Astrocyte of the cerebellum (primary cell): ENCODE measurements at regions not wholly inside any gene's neighbourhood (a gene's known extent, or its start where the extent isn't known, plus 50 kb on each side); places are given as distances from the start of the nearest gene placed in this dataset.
"Not testable (repeated sequence)": the region's sequence is repeated elsewhere in the genome, so short reads cannot be mapped to it uniquely, and the experiment has no call there.

Experiments
- DNase-seq: peaks from one replicate; pipeline ENCODE4 v3.0.0-alpha.2; 2011; ENCODE audit warnings: low read depth
- H3K4me3 ChIP-seq: 2 replicates; pipeline ENCODE4 v1.5.1; 2011; ENCODE audit warnings: mild to moderate bottlenecking, low read depth, low read length, moderate library complexity
- CTCF ChIP-seq: IDR thresholded peaks from 2 replicates; pipeline ENCODE4 v1.5.1; 2012; ENCODE audit warnings: low read length, low read depth, moderate library complexity, mild to moderate bottlenecking; ENCODE audit errors: missing control alignments
- in situ Hi-C: cut with HindIII; loops from 2 replicates; pipeline ENCODE4 v1.10.0; 2017; ENCODE audit warnings: low sequenced_read_pairs

GRCh38 chr4:123235431-123235830 is 161.2 kb upstream of the SPRY1 start:
- TF ChIP-seq CTCF, result no peak
- H3K4me3 ChIP-seq, result no peak overlapping the region
- DNase-seq, result peak; percentile 40
- in situ Hi-C loops, result loop anchor here (5.0 kb wide), 1 partner anchor 33 kb away; no protein-coding TSS in a partner anchor

- no peak for TF ChIP-seq CTCF
- DNase-seq, result no peak
- in situ Hi-C loops, result loop anchor here (5.0 kb wide), 1 partner anchor 34 kb away; no protein-coding TSS in a partner anchor
- H3K4me3 ChIP-seq, result no peak overlapping the region
These were observed 160.0 kb upstream of the SPRY1 start for GRCh38 chr4:123236606-123237005.

DNA sequence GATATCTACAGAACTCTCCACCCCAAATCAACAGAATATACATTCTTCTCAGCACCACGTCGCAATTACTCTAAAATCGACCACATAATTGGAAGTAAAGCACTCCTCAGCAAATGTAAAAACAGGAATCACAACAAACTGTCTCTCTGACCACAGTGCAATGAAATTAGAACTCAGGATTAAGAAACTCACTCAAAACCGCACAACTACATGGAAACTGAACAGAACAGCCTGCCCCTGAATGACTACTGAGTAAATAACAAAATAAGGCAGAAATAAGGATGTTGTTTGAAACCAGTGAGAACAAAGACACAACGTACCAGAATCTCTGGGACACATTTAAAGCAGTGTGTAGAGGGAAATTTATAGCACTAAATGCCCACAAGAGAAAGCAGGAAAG is 156.3 kb upstream of the SPRY1 start:
- DNase-seq, H3K4me3 ChIP-seq, in situ Hi-C loops: not testable (repeated sequence)

- H3K4me3 ChIP-seq, DNase-seq, in situ Hi-C loops: not testable (repeated sequence)
These were observed 153.4 kb upstream of the SPRY1 start for GRCh38 chr4:123243220-123243619.

GRCh38 chr4:123244137-123244536 is 152.5 kb upstream of the SPRY1 start:
- DNase-seq, result no peak
- no peak overlapping the region for H3K4me3 ChIP-seq

DNA sequence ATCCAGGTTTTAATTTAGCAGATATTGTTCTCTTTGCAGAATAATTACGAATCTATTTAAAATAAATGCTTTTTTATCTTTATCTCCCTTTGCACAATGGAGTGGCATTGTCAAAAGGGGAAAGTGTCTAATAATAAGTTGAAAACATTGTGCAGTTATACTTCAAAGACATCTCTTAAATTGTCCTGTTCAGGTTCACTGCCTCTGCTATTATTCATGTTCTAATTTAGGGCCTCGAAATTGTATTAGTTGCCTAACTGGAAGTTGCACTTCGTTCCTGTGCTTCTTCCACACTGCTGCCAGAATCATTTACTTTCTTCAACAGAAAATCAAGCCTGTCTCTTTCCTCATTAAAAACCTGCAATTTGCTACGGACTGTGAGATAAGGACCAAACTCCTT is 150.5 kb upstream of the SPRY1 start:
- H3K4me3 ChIP-seq, result no peak overlapping the region
- DNase-seq, result no peak
- TF ChIP-seq CTCF, result no peak
- in situ Hi-C loops, result no loop called here

More at GRCh38 chr4:123244137-123244536, 152.5 kb upstream of the SPRY1 start:
- in situ Hi-C loops, result no loop called here
- no peak for TF ChIP-seq CTCF

DNA sequence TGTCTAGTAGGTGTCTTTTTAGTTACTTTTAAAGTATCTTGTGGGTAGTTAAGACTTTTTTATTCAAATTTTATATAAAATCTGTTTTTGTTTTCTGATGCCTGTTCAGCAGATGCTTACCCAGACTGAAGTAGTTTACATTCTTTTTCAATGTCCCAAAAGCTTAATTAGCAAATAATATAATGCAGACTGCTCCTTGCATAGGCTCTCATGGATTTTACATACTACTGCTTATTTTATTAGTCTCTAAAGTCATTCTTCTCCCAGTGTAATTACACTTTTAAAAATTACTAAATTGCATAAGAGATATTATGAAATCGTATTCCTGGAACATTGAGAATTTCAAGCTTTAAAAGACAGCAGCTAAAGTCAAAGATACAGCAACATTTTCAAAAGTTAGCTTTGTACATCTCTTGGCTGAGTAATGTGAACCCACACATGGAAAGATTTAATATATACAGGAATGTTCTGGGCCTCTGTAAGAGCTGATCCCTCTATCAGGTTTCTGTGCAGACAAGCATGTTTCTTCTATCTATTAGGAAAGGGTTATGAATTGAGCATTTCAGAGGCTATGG is 148.4 kb upstream of the SPRY1 start:
- in situ Hi-C loops, result no loop called here
- no peak overlapping the region for H3K4me3 ChIP-seq
- DNase-seq, result no peak

More for the DNA sequence above, 148.4 kb upstream of the SPRY1 start:
- no peak for TF ChIP-seq CTCF
